RWPE2 (cell line): ENCODE measurements at regions not wholly inside any gene's neighbourhood (a gene's known extent, or its start where the extent isn't known, plus 50 kb on each side); places are given as distances from the start of the nearest gene placed in this dataset.
"Not testable (repeated sequence)": the region's sequence is repeated elsewhere in the genome, so short reads cannot be mapped to it uniquely, and the experiment has no call there.

Source experiments
- ATAC-seq: fragments of 200-7000 bp; cut with Tn5 transposase; 3 replicates; pipeline ENCODE4 v1.9.1; 2021; ENCODE audit warnings: low read depth
- DNase-seq: peaks from one replicate; pipeline ENCODE4 v3.0.0-alpha.2; 2020; ENCODE audit warnings: low spot score
- H3K27ac ChIP-seq: fragments of 450-650 bp; 2 replicates; pipeline ENCODE4 v1.5.1; 2017; ENCODE audit warnings: mild to moderate bottlenecking; ENCODE audit not compliant: poor library complexity, severe bottlenecking
- H3K27me3 ChIP-seq: fragments of 250-450 bp; sonication (Bioruptor Pico); 2 replicates; pipeline ENCODE4 v1.5.1; 2021; ENCODE audit warnings: mild to moderate bottlenecking, moderate library complexity; ENCODE audit not compliant: insufficient read depth, poor library complexity, severe bottlenecking
- H3K36me3 ChIP-seq: fragments of 250-450 bp; sonication (Bioruptor Pico); 2 replicates; pipeline ENCODE4 v1.5.1; 2020; ENCODE audit warnings: low read depth, mild to moderate bottlenecking, moderate library complexity
- H3K4me1 ChIP-seq: fragments of 250-450 bp; sonication (Bioruptor Pico); 2 replicates; pipeline ENCODE4 v1.5.1; 2021; ENCODE audit warnings: mild to moderate bottlenecking, moderate library complexity; ENCODE audit not compliant: insufficient read depth, poor library complexity, severe bottlenecking
- H3K4me3 ChIP-seq: fragments of 250-450 bp; sonication (Bioruptor Pico); 2 replicates; pipeline ENCODE4 v1.5.1; 2021; ENCODE audit warnings: mild to moderate bottlenecking, moderate library complexity; ENCODE audit not compliant: severe bottlenecking
- H3K9me3 ChIP-seq: fragments of 250-450 bp; sonication (Bioruptor Pico); 2 replicates; pipeline ENCODE4 v1.5.1; 2021; ENCODE audit warnings: mild to moderate bottlenecking, moderate library complexity; ENCODE audit not compliant: severe bottlenecking
- TF ChIP-seq, protein P1 (sequence below): fragments of 450-650 bp; IDR thresholded peaks from one replicate; pipeline ENCODE4 v1.5.1; 2017; ENCODE audit warnings: mild to moderate bottlenecking, moderate library complexity; ENCODE audit not compliant: poor library complexity, severe bottlenecking

DNA sequence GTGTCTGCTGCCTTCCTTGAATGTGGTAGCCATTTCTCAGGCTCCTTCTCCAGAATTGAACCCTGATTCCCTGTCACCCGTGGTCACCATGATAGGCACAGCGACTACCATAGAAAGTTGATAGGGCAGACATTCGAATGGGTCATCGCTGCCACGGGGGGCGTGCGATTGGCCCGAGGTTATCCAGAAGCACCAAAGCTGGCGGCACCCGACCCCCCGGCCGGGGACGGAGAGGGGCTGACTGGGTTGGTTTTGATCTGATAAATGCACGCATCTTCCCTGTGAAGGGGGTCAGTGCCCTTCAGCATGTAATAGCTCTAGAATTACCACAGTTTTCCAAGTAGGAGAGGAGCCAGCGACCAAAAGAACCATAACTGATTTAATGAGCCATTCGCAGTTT is 94.0 kb upstream of the ANKRD30BL start:
- H3K4me1 ChIP-seq = no peaks in the 10 kb centered on the region
- ATAC-seq (no peak), DNase-seq (no peak)
- H3K27ac ChIP-seq = no peak overlapping the region
- no peaks in the 10 kb centered on the region for H3K36me3 ChIP-seq
- H3K4me3 ChIP-seq = no peak overlapping the region
- no peaks in the 10 kb centered on the region for H3K9me3 ChIP-seq
- H3K27me3 ChIP-seq = peaks cover 18% of the 10 kb centered on the region
- TF ChIP-seq, protein P1, sequence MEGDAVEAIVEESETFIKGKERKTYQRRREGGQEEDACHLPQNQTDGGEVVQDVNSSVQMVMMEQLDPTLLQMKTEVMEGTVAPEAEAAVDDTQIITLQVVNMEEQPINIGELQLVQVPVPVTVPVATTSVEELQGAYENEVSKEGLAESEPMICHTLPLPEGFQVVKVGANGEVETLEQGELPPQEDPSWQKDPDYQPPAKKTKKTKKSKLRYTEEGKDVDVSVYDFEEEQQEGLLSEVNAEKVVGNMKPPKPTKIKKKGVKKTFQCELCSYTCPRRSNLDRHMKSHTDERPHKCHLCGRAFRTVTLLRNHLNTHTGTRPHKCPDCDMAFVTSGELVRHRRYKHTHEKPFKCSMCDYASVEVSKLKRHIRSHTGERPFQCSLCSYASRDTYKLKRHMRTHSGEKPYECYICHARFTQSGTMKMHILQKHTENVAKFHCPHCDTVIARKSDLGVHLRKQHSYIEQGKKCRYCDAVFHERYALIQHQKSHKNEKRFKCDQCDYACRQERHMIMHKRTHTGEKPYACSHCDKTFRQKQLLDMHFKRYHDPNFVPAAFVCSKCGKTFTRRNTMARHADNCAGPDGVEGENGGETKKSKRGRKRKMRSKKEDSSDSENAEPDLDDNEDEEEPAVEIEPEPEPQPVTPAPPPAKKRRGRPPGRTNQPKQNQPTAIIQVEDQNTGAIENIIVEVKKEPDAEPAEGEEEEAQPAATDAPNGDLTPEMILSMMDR = no peak

DNA sequence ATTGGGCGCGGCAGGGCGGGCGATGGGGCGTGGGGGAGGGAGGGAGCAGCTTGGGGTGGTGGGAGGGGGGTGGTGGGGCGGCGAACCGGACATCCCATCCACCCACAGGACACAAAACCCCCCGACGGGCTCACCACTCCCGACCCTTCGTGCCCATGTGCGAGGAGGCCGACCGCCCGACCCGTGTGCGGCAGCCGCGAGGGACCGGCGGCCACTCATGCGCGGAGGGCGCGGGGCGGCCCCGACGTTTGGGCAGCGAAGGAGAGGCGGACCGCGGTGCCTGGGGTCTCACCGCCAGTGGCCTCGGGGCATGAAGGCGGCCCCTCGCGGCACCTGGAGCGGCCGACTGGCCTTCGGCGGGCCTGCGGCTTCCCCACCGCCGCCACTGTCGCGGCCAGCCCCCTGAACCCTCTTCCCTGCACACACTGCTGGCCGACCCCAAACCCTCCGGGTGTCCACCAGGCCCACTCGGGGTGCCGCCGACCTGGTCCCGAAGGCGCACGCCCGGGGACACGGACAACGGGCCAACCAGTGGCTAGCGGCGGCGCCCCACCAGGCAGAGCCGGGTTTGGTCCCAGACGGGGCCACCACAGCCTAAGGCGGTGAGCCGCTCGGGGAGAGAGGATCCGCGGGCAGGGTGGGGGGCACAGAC is 94.6 kb upstream of the ANKRD30BL start:
- H3K36me3 ChIP-seq = no peaks in the 10 kb centered on the region
- no peak for ATAC-seq
- peaks cover 18% of the 10 kb centered on the region for H3K27me3 ChIP-seq
- no peaks in the 10 kb centered on the region for H3K9me3 ChIP-seq
- no peak for DNase-seq
- H3K4me3 ChIP-seq = no peak overlapping the region
- no peaks in the 10 kb centered on the region for H3K4me1 ChIP-seq
- TF ChIP-seq, protein P1 = no peak
- no peak overlapping the region for H3K27ac ChIP-seq

DNA sequence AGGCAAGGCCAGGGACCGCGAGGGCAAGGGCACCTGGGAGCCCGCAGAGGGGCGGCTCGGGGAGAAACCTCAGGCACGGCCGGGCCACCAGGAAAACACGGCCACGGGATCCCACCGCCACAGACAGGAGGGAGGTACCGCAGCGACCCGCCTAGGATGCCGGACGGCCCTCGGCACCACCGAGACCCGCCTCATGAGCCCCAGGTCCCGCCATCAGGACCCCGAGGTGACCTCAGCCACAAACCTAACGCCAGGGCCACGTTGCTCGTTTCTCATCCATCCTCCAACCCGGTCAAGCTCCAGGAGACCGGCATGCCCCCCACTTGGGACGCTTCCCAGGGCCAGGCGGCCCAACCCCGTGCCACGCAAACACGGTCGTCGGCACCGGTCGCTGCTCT is 95.2 kb upstream of the ANKRD30BL start:
- not testable (repeated sequence) for H3K4me3 ChIP-seq, H3K4me1 ChIP-seq, H3K36me3 ChIP-seq, DNase-seq, H3K27ac ChIP-seq, ATAC-seq, H3K9me3 ChIP-seq
- peaks cover 18% of the 10 kb centered on the region for H3K27me3 ChIP-seq

DNA sequence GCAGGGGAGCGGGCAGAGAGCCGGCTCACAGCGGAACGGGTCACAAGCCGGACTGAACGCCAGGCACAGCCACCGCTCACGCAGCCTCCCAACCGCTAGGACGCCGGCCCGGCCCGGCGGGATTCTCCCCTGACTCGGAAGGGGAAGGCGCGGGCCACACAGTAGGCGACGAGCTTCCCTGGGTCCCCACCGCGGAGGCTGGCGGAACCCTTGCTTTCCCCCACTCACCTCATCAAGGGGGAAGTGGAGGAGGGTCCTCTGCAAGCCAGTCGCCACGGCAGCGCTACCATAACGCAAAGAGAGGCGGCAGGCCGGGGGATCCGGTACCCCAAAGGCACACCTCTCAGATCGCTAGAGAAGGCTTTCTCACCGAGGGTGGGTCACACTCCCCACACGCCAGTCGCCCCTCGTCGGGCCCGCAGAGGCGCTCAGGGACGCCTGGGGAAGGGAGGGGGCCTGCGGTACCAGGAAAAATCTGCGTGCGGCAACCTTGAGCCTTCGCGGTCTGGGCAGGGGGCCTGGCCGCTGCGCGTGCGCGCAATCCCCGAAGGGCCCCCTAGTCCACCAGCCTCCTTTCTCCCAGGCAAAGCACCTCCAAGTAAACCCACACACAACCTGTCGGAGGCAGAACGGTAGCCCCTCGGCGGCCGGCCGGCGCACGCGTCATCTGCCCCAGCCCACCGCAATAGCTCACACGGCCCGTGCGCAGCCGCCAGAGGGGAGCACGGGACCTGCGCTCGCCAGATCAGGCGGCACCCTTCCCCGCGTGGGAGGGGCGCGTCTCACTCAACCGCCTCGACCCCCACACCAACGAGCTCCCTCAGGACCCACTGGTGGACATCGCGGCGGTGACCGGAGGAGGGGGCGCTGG is 95.8 kb upstream of the ANKRD30BL start:
- not testable (repeated sequence) for H3K4me1 ChIP-seq, H3K27ac ChIP-seq, DNase-seq, H3K9me3 ChIP-seq, H3K4me3 ChIP-seq, H3K36me3 ChIP-seq
- ATAC-seq = 0 out of 3 replicates have a peak, but pooled peaks have one; percentile 14
- H3K27me3 ChIP-seq = peaks cover 18% of the 10 kb centered on the region

DNA sequence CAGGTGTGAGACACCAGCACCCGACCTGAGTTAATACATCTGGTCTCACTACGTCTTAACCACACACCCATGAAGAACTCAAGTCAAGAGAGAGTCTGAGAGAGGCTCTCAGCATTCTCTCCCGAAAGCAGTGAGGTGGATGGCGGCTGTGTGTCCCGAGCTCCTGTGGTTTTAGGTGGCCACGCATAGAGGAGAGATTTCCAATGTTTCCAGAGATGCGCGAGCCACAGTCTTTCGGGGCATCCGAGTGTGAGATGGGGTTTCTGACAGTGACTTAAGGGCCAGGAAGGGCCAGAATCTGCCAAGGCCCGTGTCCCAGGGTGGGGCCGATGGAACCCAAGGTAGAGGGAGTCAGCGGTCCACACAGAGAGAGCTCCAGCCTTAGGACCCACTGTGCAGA is 97.5 kb upstream of the ANKRD30BL start:
- not testable (repeated sequence) for DNase-seq, H3K36me3 ChIP-seq, ATAC-seq, H3K27ac ChIP-seq, H3K4me3 ChIP-seq, H3K4me1 ChIP-seq, H3K9me3 ChIP-seq
- peaks cover 18% of the 10 kb centered on the region for H3K27me3 ChIP-seq

DNA sequence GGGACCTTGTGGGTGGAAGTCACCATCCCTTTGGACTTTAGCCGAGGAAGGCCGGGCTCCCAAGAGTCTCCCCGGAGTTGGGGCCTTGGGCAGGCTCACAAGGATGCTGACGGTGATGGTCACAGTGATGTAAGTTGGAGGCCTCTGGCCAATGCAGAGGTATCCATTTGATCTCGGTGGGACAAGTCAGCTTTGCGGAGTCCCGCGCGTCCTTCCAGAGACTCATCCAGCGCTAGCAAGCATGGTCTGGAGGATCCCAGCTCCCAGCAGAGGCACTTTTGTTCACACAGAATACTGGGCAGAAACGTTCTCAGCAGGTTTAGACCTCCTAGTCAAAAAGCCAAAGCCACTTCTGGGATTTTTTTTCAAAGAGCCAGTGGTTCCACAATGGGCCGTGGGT is 103.8 kb upstream of the ANKRD30BL start:
- H3K4me3 ChIP-seq, DNase-seq, H3K4me1 ChIP-seq, H3K36me3 ChIP-seq, H3K27ac ChIP-seq, H3K9me3 ChIP-seq, ATAC-seq, H3K27me3 ChIP-seq: not testable (repeated sequence)
